ENCODE measurements at regions not wholly inside any gene's neighbourhood (a gene's known extent, or its start where the extent isn't known, plus 50 kb on each side); places are given as distances from the start of the nearest gene placed in this dataset.

GRCh38 chr5:25754895-25755294 is 1110.1 kb upstream of the CDH10 start:
- Histone ChIP-seq H3K23me2 (ENCODE audit: low read depth, low read length) (no peaks in the 10 kb centered on the region), H2BK20ac (ENCODE audit: low read length) (no peak overlapping the region), H3K4me1 (replicated peaks in 1 of 4; ENCODE audit: control insufficient read depth in 3 of 4, insufficient read depth in 4 of 4, low read length in 3 of 4) (no peaks in the 10 kb centered on the region), H2AK5ac (ENCODE audit: low read depth, low read length) (no peak overlapping the region), H3K9ac (replicated peaks in 1 of 4; ENCODE audit: extremely low read depth in 1 of 4, low read depth in 3 of 4, low read length in 3 of 4) (no peak overlapping the region), H3K4ac (replicated peaks; ENCODE audit: insufficient read length, low read depth, low read length) (no peak overlapping the region), H4K8ac (ENCODE audit: extremely low read depth, insufficient read depth, low read length) (no peak overlapping the region), H3K4me2 (ENCODE audit: insufficient read depth in 1 of 2, low read depth in 2 of 2, low read length in 2 of 2) (no peak overlapping the region), H3K9me3 (ENCODE audit: insufficient read depth in 2 of 2, low read depth in 1 of 2, low read length in 1 of 2) (peaks cover 19 to 37% of the 10 kb centered on the region in 2 experiments), H2BK5ac (ENCODE audit: low read depth, low read length) (no peak overlapping the region), H3K27ac (ENCODE audit: low read depth, low read length) (no peak overlapping the region), H3K79me2 (ENCODE audit: control insufficient read depth in 1 of 2, insufficient read depth in 2 of 2, low read length in 2 of 2) (no peaks in the 10 kb centered on the region), H4K5ac (ENCODE audit: insufficient read length, low read depth, low read length) (no peak overlapping the region), H4K91ac (replicated peaks; ENCODE audit: insufficient read length, low read length) (no peak overlapping the region), H3K56ac (replicated peaks; ENCODE audit: insufficient read length, low read depth, low read length) (no peak overlapping the region), H2BK15ac (ENCODE audit: low read length) (no peak overlapping the region), H3K14ac (ENCODE audit: insufficient read length) (no peak overlapping the region), H2BK12ac (ENCODE audit: low read depth, low read length) (no peak overlapping the region), H3K18ac (ENCODE audit: extremely low read depth, low read length) (no peak overlapping the region), H2AFZ (ENCODE audit: low read length) (no peak overlapping the region), H3K4me3 (ENCODE audit: extremely low read depth in 1 of 4, insufficient read depth in 2 of 4, low read depth in 3 of 4, low read length in 4 of 4) (no peak overlapping the region), H3K79me1 (ENCODE audit: low read depth, low read length) (no peaks in the 10 kb centered on the region), H3K23ac (ENCODE audit: insufficient read length) (no peak overlapping the region), H4K20me1 (replicated peaks in 1 of 2; ENCODE audit: control insufficient read depth in 1 of 2, insufficient read depth in 2 of 2, low read length in 2 of 2) (no peaks in the 10 kb centered on the region), H3K36me3 (ENCODE audit: control insufficient read depth in 2 of 4, insufficient read depth in 4 of 4, low read length in 3 of 4) (no peaks in the 10 kb centered on the region; a peak in 3 of 8 replicates), H3K27me3 (replicated peaks in 1 of 4; ENCODE audit: control insufficient read depth in 3 of 4, extremely low read depth in 1 of 4, insufficient read depth in 3 of 4, low read length in 3 of 4) (no peaks in the 10 kb centered on the region), H2BK120ac (replicated peaks; ENCODE audit: low read depth, low read length) (no peak overlapping the region)
- CTCF ChIA-PET (ENCODE audit: partially characterized antibody) = no interaction called here
- WGBS, 2 experiments (ENCODE audit: extremely low coverage in 1 of 2, insufficient coverage in 1 of 2, insufficient read length in 1 of 2, insufficient replicate concordance in 2 of 2, low coverage in 1 of 2, low lambda C conversion rate in 2 of 2, missing lambda C conversion rate in 1 of 2) = 55 to 100% methylated on average over 1 to 3 of the region's 3 CpGs
- DNase-seq (ENCODE audit: low read depth in 1 of 2, low spot score in 2 of 2) (no peak), FAIRE-seq (no peak)
- POLR2A ChIA-PET (ENCODE audit: partially characterized antibody) = no interaction called here
- no peak for TF ChIP-seq CHD7 (IDR thresholded peaks at IDR 0.05; ENCODE audit: insufficient replicate concordance, low read length)

Data from H1 (cell line).